Activated naive CD4-positive, alpha-beta T cell treated with anti-CD3 and anti-CD28 coated beads, Interleukin-2, amount 10 ng/mL, durations not matched to agents 7 days and 5 days (primary cell): ENCODE measurements at regions not wholly inside any gene's neighbourhood (a gene's known extent, or its start where the extent isn't known, plus 50 kb on each side); places are given as distances from the start of the nearest gene placed in this dataset.

Source experiments
- CTCF ChIA-PET: fragments of 350-600 bp; sonication (Branson Sonifier 250); formaldehyde crosslinking; loops from one replicate; lab custom pipeline; 2021; ENCODE audit warnings: antibody characterized with exemption; lab: Charles Lee
- DNase-seq: peaks from one replicate; pipeline ENCODE4 v3.0.0-alpha.2; 2020
- H3K27ac Mint-ChIP-seq: one replicate; pipeline ENCODE4 v1.8.0; 2021; ENCODE audit warnings: mild to moderate bottlenecking, moderate library complexity, mixed read lengths
- H3K27me3 Mint-ChIP-seq: one replicate; pipeline ENCODE4 v1.8.0; 2021; ENCODE audit warnings: mild to moderate bottlenecking, mixed read lengths
- H3K36me3 Mint-ChIP-seq: one replicate; pipeline ENCODE4 v1.8.0; 2021; ENCODE audit warnings: mixed read lengths
- H3K4me1 Mint-ChIP-seq: one replicate; pipeline ENCODE4 v1.8.0; 2021; ENCODE audit warnings: mixed read lengths
- H3K4me3 Mint-ChIP-seq: one replicate; pipeline ENCODE4 v1.8.0; 2021; ENCODE audit warnings: mild to moderate bottlenecking, moderate library complexity, mixed read lengths
- H3K9me3 Mint-ChIP-seq: one replicate; pipeline ENCODE4 v1.8.0; 2021; ENCODE audit warnings: mixed read lengths

- H3K4me1 Mint-ChIP-seq, result peaks cover 26% of the 10 kb centered on the region
- H3K9me3 Mint-ChIP-seq, result peaks cover 7% of the 10 kb centered on the region
- DNase-seq, result peak; percentile 54
- H3K27me3 Mint-ChIP-seq, result peaks cover 7% of the 10 kb centered on the region
- no peak overlapping the region for H3K4me3 Mint-ChIP-seq
- H3K36me3 Mint-ChIP-seq, result peaks cover 2% of the 10 kb centered on the region
- no peak overlapping the region for H3K27ac Mint-ChIP-seq
- CTCF ChIA-PET, result interaction anchor here (0.6 to 0.7 kb wide), 2 partner anchors 673 to 949 kb away, joined by 3 read pairs; no protein-coding TSS in a partner anchor
Measured at GRCh38 chr14:97177016-97177415, 379.8 kb downstream of the VRK1 start.

DNA sequence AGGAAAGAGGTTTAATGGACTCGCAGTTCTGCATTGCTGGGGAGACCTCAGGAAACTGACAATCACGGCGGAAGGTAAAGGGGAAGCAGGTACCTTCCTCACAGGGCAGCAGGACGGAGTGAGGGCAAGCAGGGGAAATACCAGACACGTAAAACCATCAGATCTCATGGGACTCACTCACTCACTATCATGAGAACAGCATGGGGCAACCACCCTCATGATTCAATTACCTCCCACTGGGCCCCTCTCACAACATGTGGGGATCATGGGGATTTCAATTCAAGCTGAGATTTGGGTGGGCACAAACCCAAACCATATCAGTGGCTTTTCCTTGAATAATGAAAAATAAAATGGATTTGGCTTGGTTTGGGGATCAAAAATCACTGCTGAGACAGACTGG is 380.5 kb downstream of the VRK1 start:
- peaks cover 7% of the 10 kb centered on the region for H3K9me3 Mint-ChIP-seq
- peaks cover 2% of the 10 kb centered on the region for H3K36me3 Mint-ChIP-seq
- CTCF ChIA-PET, result interaction anchor here (0.7 kb wide), 1 partner anchor 672 kb away, joined by 3 read pairs; no protein-coding TSS in a partner anchor
- peaks cover 7% of the 10 kb centered on the region for H3K27me3 Mint-ChIP-seq
- H3K4me1 Mint-ChIP-seq, result peaks cover 26% of the 10 kb centered on the region
- no peak overlapping the region for H3K4me3 Mint-ChIP-seq
- DNase-seq, result no peak
- H3K27ac Mint-ChIP-seq, result peak overlapping the region; percentile 11

- H3K9me3 Mint-ChIP-seq, result peaks cover 7% of the 10 kb centered on the region
- peaks cover 2% of the 10 kb centered on the region for H3K36me3 Mint-ChIP-seq
- H3K27ac Mint-ChIP-seq, result no peak overlapping the region
- no peak overlapping the region for H3K4me3 Mint-ChIP-seq
- no peaks in the 10 kb centered on the region for H3K27me3 Mint-ChIP-seq
- no peak for DNase-seq
- peaks cover 26% of the 10 kb centered on the region for H3K4me1 Mint-ChIP-seq
- CTCF ChIA-PET, result no interaction called here
Measured at GRCh38 chr14:97178781-97179180, 381.6 kb downstream of the VRK1 start.

- Mint-ChIP-seq H3K36me3 (peaks cover 2% of the 10 kb centered on the region), H3K9me3 (peaks cover 7% of the 10 kb centered on the region), H3K4me1 (peaks cover 26% of the 10 kb centered on the region), H3K4me3 (no peak overlapping the region), H3K27ac (no peak overlapping the region), H3K27me3 (no peaks in the 10 kb centered on the region)
- CTCF ChIA-PET, result no interaction called here
- no peak for DNase-seq
Measured at GRCh38 chr14:97179573-97179972, 382.4 kb downstream of the VRK1 start.

- DNase-seq, result no peak
- H3K36me3 Mint-ChIP-seq, result peaks cover 2% of the 10 kb centered on the region
- H3K27me3 Mint-ChIP-seq, result peaks cover 5% of the 10 kb centered on the region
- CTCF ChIA-PET, result no interaction called here
- H3K27ac Mint-ChIP-seq, result no peak overlapping the region
- H3K9me3 Mint-ChIP-seq, result peaks cover 7% of the 10 kb centered on the region
- no peak overlapping the region for H3K4me3 Mint-ChIP-seq
- peaks cover 29% of the 10 kb centered on the region for H3K4me1 Mint-ChIP-seq
Measured at GRCh38 chr14:97180304-97181200, 383.4 kb downstream of the VRK1 start.

DNA sequence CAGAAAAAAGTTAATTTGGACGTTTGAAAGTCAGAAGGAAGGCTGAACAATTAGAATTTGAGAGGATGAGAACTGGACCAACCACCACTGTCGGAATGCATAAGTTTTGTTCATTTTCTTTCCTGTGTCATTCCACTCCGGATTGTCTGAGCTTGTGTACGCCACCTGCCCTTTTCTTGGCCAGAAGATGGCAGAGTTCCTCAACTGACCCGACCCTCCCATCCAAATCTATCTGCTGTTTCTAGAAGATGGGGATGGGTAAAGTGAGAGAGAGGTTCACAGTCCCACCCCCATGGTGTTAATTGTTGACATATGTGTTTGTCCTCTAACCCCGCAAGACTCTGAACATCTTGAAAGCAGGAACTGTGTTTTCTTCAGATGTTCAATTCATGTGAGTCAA is 388.0 kb downstream of the VRK1 start:
- Mint-ChIP-seq H3K27ac (no peak overlapping the region), H3K4me1 (peaks cover 8% of the 10 kb centered on the region), H3K4me3 (no peak overlapping the region), H3K36me3 (peaks cover 2% of the 10 kb centered on the region), H3K27me3 (peaks cover 11% of the 10 kb centered on the region), H3K9me3 (peaks cover 7% of the 10 kb centered on the region)
- CTCF ChIA-PET, result interaction anchor here (0.7 to 1.6 kb wide), 5 partner anchors 10 to 616 kb away, joined by 3 to 4 read pairs (median 3); no protein-coding TSS in a partner anchor
- DNase-seq, result peak; percentile 34

GRCh38 chr14:97187916-97188315 is 390.7 kb downstream of the VRK1 start:
- Mint-ChIP-seq H3K4me1 (peaks cover 3% of the 10 kb centered on the region), H3K4me3 (no peak overlapping the region), H3K27me3 (peaks cover 11% of the 10 kb centered on the region), H3K36me3 (no peaks in the 10 kb centered on the region), H3K9me3 (no peaks in the 10 kb centered on the region), H3K27ac (no peak overlapping the region)
- CTCF ChIA-PET, result no interaction called here
- DNase-seq, result no peak

GRCh38 chr14:97196336-97196735 is 399.2 kb downstream of the VRK1 start:
- peaks cover 16% of the 10 kb centered on the region for H3K27me3 Mint-ChIP-seq
- H3K4me3 Mint-ChIP-seq, result no peak overlapping the region
- no peak overlapping the region for H3K27ac Mint-ChIP-seq
- peaks cover 6% of the 10 kb centered on the region for H3K4me1 Mint-ChIP-seq
- peaks cover 12% of the 10 kb centered on the region for H3K9me3 Mint-ChIP-seq
- CTCF ChIA-PET, result no interaction called here
- DNase-seq, result no peak
- H3K36me3 Mint-ChIP-seq, result no peaks in the 10 kb centered on the region

GRCh38 chr14:97198813-97199212 is 401.6 kb downstream of the VRK1 start:
- H3K27ac Mint-ChIP-seq, result no peak overlapping the region
- H3K4me3 Mint-ChIP-seq, result no peak overlapping the region
- H3K9me3 Mint-ChIP-seq, result peaks cover 12% of the 10 kb centered on the region
- no peaks in the 10 kb centered on the region for H3K36me3 Mint-ChIP-seq
- CTCF ChIA-PET, result no interaction called here
- peaks cover 16% of the 10 kb centered on the region for H3K27me3 Mint-ChIP-seq
- peaks cover 2% of the 10 kb centered on the region for H3K4me1 Mint-ChIP-seq
- DNase-seq, result no peak

- H3K4me1 Mint-ChIP-seq, result peaks cover 2% of the 10 kb centered on the region
- no peak overlapping the region for H3K4me3 Mint-ChIP-seq
- peaks cover 6% of the 10 kb centered on the region for H3K9me3 Mint-ChIP-seq
- peaks cover 16% of the 10 kb centered on the region for H3K27me3 Mint-ChIP-seq
- no peak overlapping the region for H3K27ac Mint-ChIP-seq
- CTCF ChIA-PET, result no interaction called here
- no peaks in the 10 kb centered on the region for H3K36me3 Mint-ChIP-seq
- DNase-seq, result no peak
Measured at GRCh38 chr14:97200245-97200644, 403.1 kb downstream of the VRK1 start.

DNA sequence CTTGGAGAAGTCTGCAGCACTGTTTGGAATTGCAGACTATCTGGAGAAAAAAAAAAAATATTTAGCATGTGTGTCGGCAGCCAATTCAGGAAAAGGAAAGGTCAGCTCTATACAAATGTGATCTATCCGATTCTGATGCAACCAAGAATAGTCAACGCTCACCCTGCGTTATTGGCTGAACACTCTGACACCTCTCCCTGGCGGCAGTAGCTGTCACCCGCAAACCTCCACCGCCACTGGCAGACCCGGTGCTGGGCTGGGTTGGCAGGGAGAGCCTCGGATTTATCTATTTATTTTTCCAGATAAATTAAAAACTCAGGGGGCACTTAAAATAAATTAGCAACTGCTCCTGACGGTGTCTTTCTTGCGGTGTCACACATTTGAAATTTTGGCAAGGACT is 409.7 kb downstream of the VRK1 start:
- H3K36me3 Mint-ChIP-seq, result no peaks in the 10 kb centered on the region
- CTCF ChIA-PET, result no interaction called here
- H3K4me3 Mint-ChIP-seq, result no peak overlapping the region

GRCh38 chr14:97210202-97210601 is 413.0 kb downstream of the VRK1 start:
- no peak overlapping the region for H3K27ac Mint-ChIP-seq
- CTCF ChIA-PET, result interaction anchor here (0.6 kb wide), 1 partner anchor 682 kb away, joined by 3 read pairs; no protein-coding TSS in a partner anchor
- no peak for DNase-seq
- H3K9me3 Mint-ChIP-seq, result no peaks in the 10 kb centered on the region
- H3K36me3 Mint-ChIP-seq, result no peaks in the 10 kb centered on the region
- H3K27me3 Mint-ChIP-seq, result peaks cover 26% of the 10 kb centered on the region
- no peaks in the 10 kb centered on the region for H3K4me1 Mint-ChIP-seq
- H3K4me3 Mint-ChIP-seq, result no peak overlapping the region

More for the DNA sequence above, 409.7 kb downstream of the VRK1 start:
- Mint-ChIP-seq H3K27me3 (peaks cover 11% of the 10 kb centered on the region), H3K4me1 (no peaks in the 10 kb centered on the region), H3K9me3 (no peaks in the 10 kb centered on the region), H3K27ac (no peak overlapping the region)
- DNase-seq, result no peak

DNA sequence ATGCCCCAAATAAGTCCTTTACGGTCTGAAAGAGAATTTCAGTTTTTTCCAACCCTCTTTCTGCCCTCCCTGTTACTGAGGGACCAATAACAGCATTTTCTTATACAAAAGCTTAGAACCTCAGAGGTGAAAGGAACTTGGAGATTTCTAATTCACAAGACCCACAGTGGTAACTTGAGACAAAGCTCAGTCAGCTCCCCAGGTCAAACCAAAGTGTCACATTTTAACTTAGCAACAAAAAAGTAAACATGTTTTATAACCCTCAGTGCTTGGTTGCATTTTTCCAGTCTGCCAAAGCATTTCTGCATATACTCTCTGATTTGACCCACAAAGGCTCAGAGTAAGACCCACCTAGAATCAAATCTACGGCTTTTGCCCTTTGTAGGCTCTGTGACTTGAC is 415.2 kb downstream of the VRK1 start:
- CTCF ChIA-PET, result no interaction called here

GRCh38 chr14:97213720-97214119 is 416.5 kb downstream of the VRK1 start:
- DNase-seq, result no peak
- Mint-ChIP-seq H3K27me3 (peaks cover 41% of the 10 kb centered on the region), H3K27ac (no peak overlapping the region), H3K4me3 (no peak overlapping the region), H3K36me3 (no peaks in the 10 kb centered on the region), H3K9me3 (no peaks in the 10 kb centered on the region), H3K4me1 (peaks cover 14% of the 10 kb centered on the region)
- CTCF ChIA-PET, result no interaction called here

More for the DNA sequence above, 415.2 kb downstream of the VRK1 start:
- H3K27me3 Mint-ChIP-seq, result peaks cover 29% of the 10 kb centered on the region
- H3K4me3 Mint-ChIP-seq, result no peak overlapping the region
- no peaks in the 10 kb centered on the region for H3K36me3 Mint-ChIP-seq
- H3K9me3 Mint-ChIP-seq, result no peaks in the 10 kb centered on the region
- H3K4me1 Mint-ChIP-seq, result peaks cover 4% of the 10 kb centered on the region
- DNase-seq, result no peak
- no peak overlapping the region for H3K27ac Mint-ChIP-seq
